K562 (cell line): ENCODE measurements at regions not wholly inside any gene's neighbourhood (a gene's known extent, or its start where the extent isn't known, plus 50 kb on each side); places are given as distances from the start of the nearest gene placed in this dataset.
"Not testable (repeated sequence)": the region's sequence is repeated elsewhere in the genome, so short reads cannot be mapped to it uniquely, and the experiment has no call there.

Source experiments
- BRF2 ChIP-seq: IDR thresholded peaks from 3 replicates; pipeline ENCODE4 v1.6.1; 2011; ENCODE audit warnings: borderline replicate concordance, mild to moderate bottlenecking; ENCODE audit not compliant: insufficient read length, insufficient read depth
- CTCF ChIP-seq, 3 experiments: IDR thresholded peaks in 2 of 3; conservative IDR thresholded peaks in 1 of 3; 2 replicates each; pipeline ENCODE4 v1.5.1; 2011 to 2012; ENCODE audit warnings: low read length in 3 of 3, mild to moderate bottlenecking in 3 of 3, control low read depth in 2 of 3, improper control_type of control experiment in 1 of 3, inconsistent platforms in 1 of 3, low read depth in 1 of 3, mixed read lengths in 1 of 3, moderate library complexity in 1 of 3; ENCODE audit not compliant: insufficient read depth in 2 of 3
- MTA1 ChIP-seq: fragments of 450-650 bp; IDR thresholded peaks from 2 replicates; pipeline ENCODE4 v1.6.1; 2017; ENCODE audit warnings: borderline replicate concordance
- ZNF133 ChIP-seq: fragments of 250-450 bp; sonication (Bioruptor Pico); IDR thresholded peaks from 2 replicates; pipeline ENCODE4 v1.4.0; 2020; ENCODE audit warnings: mild to moderate bottlenecking

GRCh38 chr9:138177091-138177490, 299.5 kb downstream of the CACNA1B start:
- not testable (repeated sequence) for TF ChIP-seq CTCF (IDR thresholded peaks at IDR 0.05 in 2 of 3, conservative IDR thresholded peaks at IDR 0.05 in 1 of 3; ENCODE audit: insufficient read depth in 2 of 3, low read depth in 1 of 3, low read length in 3 of 3); BRF2; ZNF133 (CRISPR knock-in tag); MTA1
